ENCODE measurements at regions not wholly inside any gene's neighbourhood (a gene's known extent, or its start where the extent isn't known, plus 50 kb on each side); places are given as distances from the start of the nearest gene placed in this dataset.

- H3K36me3 ChIP-seq (ENCODE audit: low read depth) = no peaks in the 10 kb centered on the region
- no peaks in the 10 kb centered on the region for H4K20me1 ChIP-seq (ENCODE audit: insufficient read depth)
- in situ Hi-C loops (cut with MboI) = no loop called here
- H3K4me1 ChIP-seq (ENCODE audit: insufficient read depth) = no peaks in the 10 kb centered on the region
- no peaks in the 10 kb centered on the region for H3K9me3 ChIP-seq (ENCODE audit: low read depth)
- no peak overlapping the region for H3K4me3 ChIP-seq
- H3F3A ChIP-seq (ENCODE audit: insufficient read depth) = no peaks in the 10 kb centered on the region
- no peak for TF ChIP-seq EZH2phosphoT487 (IDR thresholded peaks at IDR 0.05; ENCODE audit: insufficient read depth, low read depth)
- TF ChIP-seq EZH2 (IDR thresholded peaks at IDR 0.05; ENCODE audit: insufficient read depth, poor library complexity, severe bottlenecking) = no peak
- H2AFZ ChIP-seq = no peak overlapping the region
- no peaks in the 10 kb centered on the region for H3K27me3 ChIP-seq (replicated peaks; ENCODE audit: insufficient read depth)
- H3K9me2 ChIP-seq (ENCODE audit: insufficient read depth) = no peaks in the 10 kb centered on the region
- H3K4me2 ChIP-seq (ENCODE audit: unreplicated experiment) = no peak overlapping the region
- no peak overlapping the region for H3K27ac ChIP-seq
- H3K9ac ChIP-seq = no peak overlapping the region
- no peaks in the 10 kb centered on the region for H3K79me2 ChIP-seq (ENCODE audit: insufficient read depth)
- no peak for DNase-seq
Measured at GRCh38 chr18:34077599-34077998, 147.1 kb downstream of the NOL4 start.

GRCh38 chr18:34075963-34076860 is 148.5 kb downstream of the NOL4 start:
- Histone ChIP-seq H3K4me2 (ENCODE audit: unreplicated experiment) (no peak overlapping the region), H3K9ac (no peak overlapping the region), H3K27ac (no peak overlapping the region), H3K9me2 (ENCODE audit: insufficient read depth) (no peaks in the 10 kb centered on the region), H2AFZ (no peak overlapping the region), H3F3A (ENCODE audit: insufficient read depth) (no peaks in the 10 kb centered on the region), H3K36me3 (ENCODE audit: low read depth) (no peaks in the 10 kb centered on the region), H4K20me1 (ENCODE audit: insufficient read depth) (no peaks in the 10 kb centered on the region), H3K4me3 (no peak overlapping the region), H3K27me3 (replicated peaks; ENCODE audit: insufficient read depth) (no peaks in the 10 kb centered on the region), H3K79me2 (ENCODE audit: insufficient read depth) (no peaks in the 10 kb centered on the region), H3K4me1 (ENCODE audit: insufficient read depth) (no peaks in the 10 kb centered on the region), H3K9me3 (ENCODE audit: low read depth) (no peaks in the 10 kb centered on the region)
- WGBS, 2 experiments (ENCODE audit: low coverage in 1 of 2, low lambda C conversion rate in 2 of 2, missing lambda C conversion rate in 2 of 2) = 43 to 51% methylated on average over 10 of the region's 10 CpGs
- in situ Hi-C loops (cut with MboI) = no loop called here
- TF ChIP-seq EZH2 (IDR thresholded peaks at IDR 0.05; ENCODE audit: insufficient read depth, poor library complexity, severe bottlenecking) = no peak
- TF ChIP-seq EZH2phosphoT487 (IDR thresholded peaks at IDR 0.05; ENCODE audit: insufficient read depth, low read depth) = no peak
- DNase-seq = no peak

GRCh38 chr18:34061226-34061625 is 163.5 kb downstream of the NOL4 start:
- TF ChIP-seq EZH2 (IDR thresholded peaks at IDR 0.05; ENCODE audit: insufficient read depth, poor library complexity, severe bottlenecking) (no peak), EZH2phosphoT487 (IDR thresholded peaks at IDR 0.05; ENCODE audit: insufficient read depth, low read depth) (no peak)

GRCh38 chr18:34055227-34055626 is 169.5 kb downstream of the NOL4 start:
- Histone ChIP-seq H3K9me3 (ENCODE audit: low read depth) (no peaks in the 10 kb centered on the region), H3K27me3 (replicated peaks; ENCODE audit: insufficient read depth) (no peaks in the 10 kb centered on the region), H3K4me2 (ENCODE audit: unreplicated experiment) (no peak overlapping the region), H3K79me2 (ENCODE audit: insufficient read depth) (no peaks in the 10 kb centered on the region), H3K27ac (no peak overlapping the region), H3F3A (ENCODE audit: insufficient read depth) (no peaks in the 10 kb centered on the region), H3K36me3 (ENCODE audit: low read depth) (no peaks in the 10 kb centered on the region), H3K4me1 (ENCODE audit: insufficient read depth) (no peaks in the 10 kb centered on the region), H2AFZ (no peak overlapping the region), H3K4me3 (no peak overlapping the region), H3K9me2 (ENCODE audit: insufficient read depth) (no peaks in the 10 kb centered on the region), H3K9ac (no peak overlapping the region), H4K20me1 (ENCODE audit: insufficient read depth) (no peaks in the 10 kb centered on the region)
- in situ Hi-C loops (cut with MboI) = no loop called here
- DNase-seq = no peak
- 5 to 8% methylated on average over 1 of the region's 1 CpG for whole genome bisulfite sequencing, 2 experiments (ENCODE audit: low coverage in 1 of 2, low lambda C conversion rate in 2 of 2, missing lambda C conversion rate in 2 of 2)
- no peak for TF ChIP-seq EZH2 (IDR thresholded peaks at IDR 0.05; ENCODE audit: insufficient read depth, poor library complexity, severe bottlenecking)
- no peak for TF ChIP-seq EZH2phosphoT487 (IDR thresholded peaks at IDR 0.05; ENCODE audit: insufficient read depth, low read depth)

More at GRCh38 chr18:34061226-34061625, 163.5 kb downstream of the NOL4 start:
- no peak for DNase-seq
- Histone ChIP-seq H3K4me3 (no peak overlapping the region), H3K9ac (no peak overlapping the region), H3K36me3 (ENCODE audit: low read depth) (no peaks in the 10 kb centered on the region), H3K79me2 (ENCODE audit: insufficient read depth) (no peaks in the 10 kb centered on the region), H4K20me1 (ENCODE audit: insufficient read depth) (no peaks in the 10 kb centered on the region), H3K4me2 (ENCODE audit: unreplicated experiment) (no peak overlapping the region), H3K9me2 (ENCODE audit: insufficient read depth) (no peaks in the 10 kb centered on the region), H3K4me1 (ENCODE audit: insufficient read depth) (no peaks in the 10 kb centered on the region), H3K9me3 (ENCODE audit: low read depth) (no peaks in the 10 kb centered on the region), H3F3A (ENCODE audit: insufficient read depth) (no peaks in the 10 kb centered on the region), H3K27me3 (replicated peaks; ENCODE audit: insufficient read depth) (no peaks in the 10 kb centered on the region), H3K27ac (no peak overlapping the region), H2AFZ (no peak overlapping the region)
- in situ Hi-C loops (cut with MboI) = no loop called here
